Tibial nerve (tissue), 4 donors: ENCODE measurements at regions not wholly inside any gene's neighbourhood (a gene's known extent, or its start where the extent isn't known, plus 50 kb on each side); places are given as distances from the start of the nearest gene placed in this dataset.

ENCODE experiments used
- EP300 ChIP-seq, 2 donors: sonication (generic); formaldehyde crosslinking; IDR thresholded peaks; one replicate each; pipeline ENCODE4 v1.6.1; 2017; ENCODE audit warnings: antibody characterized with exemption in 2 of 2, mild to moderate bottlenecking in 1 of 2
- TF ChIP-seq, protein P1 (sequence below), 5 experiments: fragments of 200-600 bp in 3 of 5; fragments of 450-650 bp in 2 of 5; sonication (generic) in 3 of 5; IDR thresholded peaks; one replicate each; pipeline ENCODE4 v1.5.1; 2016 to 2019; ENCODE audit warnings: antibody characterized with exemption in 5 of 5, mild to moderate bottlenecking in 3 of 5, moderate library complexity in 2 of 5

DNA sequence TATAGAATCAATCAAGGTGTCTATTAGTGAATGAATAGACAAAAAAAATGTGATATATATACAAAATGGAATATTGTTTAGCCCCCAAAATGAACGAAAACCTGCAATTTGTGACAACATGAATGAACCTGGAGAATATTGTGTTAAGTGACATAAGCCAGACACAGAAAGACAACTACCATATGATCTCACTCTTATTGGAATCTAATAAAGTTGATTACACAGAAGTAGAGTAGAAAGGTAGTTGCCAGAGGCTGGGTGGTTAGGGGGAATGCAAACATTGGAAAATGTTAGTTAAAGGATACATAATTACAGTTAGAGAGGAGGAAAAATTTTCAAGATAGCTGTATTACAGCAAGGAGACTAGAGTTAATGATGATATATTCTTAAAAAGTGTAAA is 1962.3 kb downstream of the EFNA5 start:
- TF ChIP-seq, protein P1, sequence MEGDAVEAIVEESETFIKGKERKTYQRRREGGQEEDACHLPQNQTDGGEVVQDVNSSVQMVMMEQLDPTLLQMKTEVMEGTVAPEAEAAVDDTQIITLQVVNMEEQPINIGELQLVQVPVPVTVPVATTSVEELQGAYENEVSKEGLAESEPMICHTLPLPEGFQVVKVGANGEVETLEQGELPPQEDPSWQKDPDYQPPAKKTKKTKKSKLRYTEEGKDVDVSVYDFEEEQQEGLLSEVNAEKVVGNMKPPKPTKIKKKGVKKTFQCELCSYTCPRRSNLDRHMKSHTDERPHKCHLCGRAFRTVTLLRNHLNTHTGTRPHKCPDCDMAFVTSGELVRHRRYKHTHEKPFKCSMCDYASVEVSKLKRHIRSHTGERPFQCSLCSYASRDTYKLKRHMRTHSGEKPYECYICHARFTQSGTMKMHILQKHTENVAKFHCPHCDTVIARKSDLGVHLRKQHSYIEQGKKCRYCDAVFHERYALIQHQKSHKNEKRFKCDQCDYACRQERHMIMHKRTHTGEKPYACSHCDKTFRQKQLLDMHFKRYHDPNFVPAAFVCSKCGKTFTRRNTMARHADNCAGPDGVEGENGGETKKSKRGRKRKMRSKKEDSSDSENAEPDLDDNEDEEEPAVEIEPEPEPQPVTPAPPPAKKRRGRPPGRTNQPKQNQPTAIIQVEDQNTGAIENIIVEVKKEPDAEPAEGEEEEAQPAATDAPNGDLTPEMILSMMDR (IDR thresholded peaks at IDR 0.05): no peak
- TF ChIP-seq EP300 (IDR thresholded peaks at IDR 0.05): no peak
